Urinary bladder (tissue), 3 donors: ENCODE measurements at regions not wholly inside any gene's neighbourhood (a gene's known extent, or its start where the extent isn't known, plus 50 kb on each side); places are given as distances from the start of the nearest gene placed in this dataset.

Source experiments
- DNase-seq: peaks from one replicate; pipeline ENCODE4 v3.0.0-alpha.2; 2015; ENCODE audit errors: extremely low spot score
- H3K27ac ChIP-seq: one replicate; pipeline ENCODE4 v1.5.1; 2013; ENCODE audit warnings: low read depth, mild to moderate bottlenecking, moderate library complexity
- H3K36me3 ChIP-seq: one replicate; pipeline ENCODE4 v1.6.1; 2013; ENCODE audit warnings: mild to moderate bottlenecking, moderate library complexity; ENCODE audit not compliant: insufficient read depth
- H3K4me1 ChIP-seq: one replicate; pipeline ENCODE4 v1.6.1; 2013; ENCODE audit warnings: mild to moderate bottlenecking, moderate library complexity; ENCODE audit not compliant: insufficient read depth
- H3K4me3 ChIP-seq: one replicate; pipeline ENCODE4 v1.5.1; 2013; ENCODE audit warnings: low read depth, low read length
- WGBS: extraction: QIAGEN DNeasy Blood & Tissue Kit; methylation state at CpG from one replicate; pipeline ENCODE4 v1.1.7; 2013; 5-methylcytosine and 5-hydroxymethylcytosine counted together
- donor health status: healthy with polysubstance abuse.
- donor health status: healthy.

DNA sequence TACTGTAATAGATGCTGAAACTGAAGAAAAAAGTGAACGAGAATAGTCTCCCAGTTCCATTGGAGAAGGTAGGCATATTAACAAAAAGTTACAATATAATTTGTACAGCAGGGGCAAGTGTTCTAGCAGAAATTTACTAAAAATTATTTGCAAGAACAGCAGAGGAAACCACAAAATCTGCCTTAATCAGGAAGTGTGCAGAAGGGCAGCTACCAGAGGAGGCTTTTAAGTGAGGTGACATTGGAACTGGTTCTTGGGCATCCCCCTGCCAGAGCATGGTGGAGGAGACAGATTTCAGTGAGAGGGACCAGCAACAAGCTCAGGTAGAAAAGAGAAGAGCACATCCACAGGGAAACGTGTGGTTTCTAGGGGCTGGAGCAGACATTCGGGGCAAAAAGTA, 279.3 kb upstream of the CAMK1G start:
- no peak for DNase-seq
- Histone ChIP-seq H3K4me1 (no peaks in the 10 kb centered on the region), H3K36me3 (no peaks in the 10 kb centered on the region), H3K27ac (no peak overlapping the region), H3K4me3 (no peak overlapping the region)
- 87% methylated on average over 3 of the region's 3 CpGs for WGBS

DNA sequence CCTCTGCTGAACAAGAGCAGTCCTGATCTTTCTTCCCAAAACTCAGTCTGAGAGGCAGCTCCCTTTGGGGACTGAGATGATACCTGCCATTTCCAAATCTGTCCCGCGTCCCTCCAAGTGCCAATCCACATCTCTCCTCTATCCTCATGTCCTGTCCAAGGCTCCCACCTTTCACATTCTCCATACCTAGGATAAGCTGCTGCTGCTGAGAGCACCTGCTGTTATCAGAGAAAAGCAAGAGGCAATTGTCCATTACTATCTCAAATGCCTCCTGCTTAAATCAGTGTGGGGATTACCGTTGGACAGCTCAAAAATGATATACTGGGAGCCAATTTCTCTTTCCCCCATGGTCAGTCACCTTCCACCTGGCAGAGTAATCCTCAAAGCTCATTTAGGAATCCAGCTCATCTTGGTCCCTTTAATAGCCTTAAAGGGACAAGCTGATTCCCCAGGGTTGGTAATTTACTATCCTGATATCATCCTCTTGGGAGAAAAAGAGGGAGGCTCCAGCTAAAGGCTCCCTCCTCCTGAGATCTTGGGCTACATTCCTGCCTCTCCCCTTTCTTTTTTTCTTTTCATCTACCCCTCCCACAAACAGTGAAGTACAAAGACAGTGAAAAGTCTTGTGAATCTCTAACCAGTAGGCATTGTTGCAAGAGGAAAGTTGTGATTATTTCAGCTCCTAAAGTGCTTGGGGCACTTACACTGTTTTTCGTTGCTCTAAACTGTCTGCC, 278.1 kb upstream of the CAMK1G start:
- Histone ChIP-seq H3K4me1 (no peaks in the 10 kb centered on the region), H3K36me3 (no peaks in the 10 kb centered on the region), H3K4me3 (no peak overlapping the region), H3K27ac (no peak overlapping the region)
- no peak for DNase-seq
- 72% methylated on average over 4 of the region's 4 CpGs for WGBS

- Histone ChIP-seq H3K4me3 (no peak overlapping the region), H3K4me1 (no peaks in the 10 kb centered on the region), H3K36me3 (peaks cover 1% of the 10 kb centered on the region), H3K27ac (no peak overlapping the region)
- 78% methylated on average over 2 of the region's 2 CpGs for WGBS
- no peak for DNase-seq
These were observed 275.7 kb upstream of the CAMK1G start for GRCh38 chr1:209307846-209308245.

GRCh38 chr1:209309198-209309597, 274.3 kb upstream of the CAMK1G start:
- no peak overlapping the region for H3K4me3 ChIP-seq
- WGBS = 83% methylated on average over 2 of the region's 2 CpGs
- H3K36me3 ChIP-seq = peaks cover 1% of the 10 kb centered on the region
- DNase-seq = no peak
- no peak overlapping the region for H3K27ac ChIP-seq
- H3K4me1 ChIP-seq = no peaks in the 10 kb centered on the region

- H3K4me1 ChIP-seq = no peaks in the 10 kb centered on the region
- 87% methylated on average over 3 of the region's 3 CpGs for WGBS
These were observed 271.7 kb upstream of the CAMK1G start for GRCh38 chr1:209311770-209312169.

GRCh38 chr1:209316929-209317328, 266.6 kb upstream of the CAMK1G start:
- Histone ChIP-seq H3K4me1 (no peaks in the 10 kb centered on the region), H3K36me3 (no peaks in the 10 kb centered on the region)

More at GRCh38 chr1:209311770-209312169, 271.7 kb upstream of the CAMK1G start:
- Histone ChIP-seq H3K36me3 (peaks cover 1% of the 10 kb centered on the region), H3K27ac (no peak overlapping the region), H3K4me3 (no peak overlapping the region)
- no peak for DNase-seq

GRCh38 chr1:209318181-209319056, 265.1 kb upstream of the CAMK1G start:
- H3K36me3 ChIP-seq = no peaks in the 10 kb centered on the region
- H3K4me1 ChIP-seq = no peaks in the 10 kb centered on the region
- no peak overlapping the region for H3K27ac ChIP-seq
- no peak for DNase-seq
- no peak overlapping the region for H3K4me3 ChIP-seq
- 82% methylated on average over 7 of the region's 7 CpGs for WGBS

More at GRCh38 chr1:209316929-209317328, 266.6 kb upstream of the CAMK1G start:
- Histone ChIP-seq H3K27ac (no peak overlapping the region), H3K4me3 (no peak overlapping the region)
- no peak for DNase-seq

DNA sequence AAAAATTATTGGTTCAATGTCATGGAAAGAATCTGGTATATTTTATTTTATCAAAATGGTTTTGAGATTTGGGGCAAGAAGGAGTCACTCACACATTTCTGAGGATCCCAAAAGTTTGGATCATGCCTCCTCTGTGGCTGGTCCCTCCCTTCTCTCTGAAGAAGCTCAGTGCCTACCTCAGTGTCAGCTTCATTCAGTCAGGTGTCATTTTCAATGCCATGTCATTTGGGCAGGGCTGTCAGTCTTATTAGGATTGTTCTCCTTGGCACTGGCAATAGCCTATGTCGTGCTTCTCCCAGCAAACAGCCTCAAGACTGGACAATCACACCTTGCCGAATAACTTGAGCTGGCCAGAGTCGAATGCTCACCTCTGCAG, 264.5 kb upstream of the CAMK1G start:
- Histone ChIP-seq H3K36me3 (no peaks in the 10 kb centered on the region), H3K27ac (no peak overlapping the region)
- WGBS = 95% methylated on average over 3 of the region's 3 CpGs

GRCh38 chr1:209319549-209319948, 264.0 kb upstream of the CAMK1G start:
- H3K4me1 ChIP-seq = no peaks in the 10 kb centered on the region
- DNase-seq = no peak

More for the DNA sequence above, 264.5 kb upstream of the CAMK1G start:
- Histone ChIP-seq H3K4me3 (no peak overlapping the region), H3K4me1 (no peaks in the 10 kb centered on the region)
- DNase-seq = no peak

GRCh38 chr1:209323743-209324142, 259.8 kb upstream of the CAMK1G start:
- Histone ChIP-seq H3K27ac (no peak overlapping the region), H3K4me3 (no peak overlapping the region), H3K4me1 (no peaks in the 10 kb centered on the region), H3K36me3 (no peaks in the 10 kb centered on the region)
- 88% methylated on average over 1 of the region's 1 CpG for WGBS
- DNase-seq = no peak

More at GRCh38 chr1:209319549-209319948, 264.0 kb upstream of the CAMK1G start:
- H3K4me3 ChIP-seq = no peak overlapping the region
- H3K27ac ChIP-seq = no peak overlapping the region
- H3K36me3 ChIP-seq = no peaks in the 10 kb centered on the region
- WGBS = 89% methylated on average over 3 of the region's 3 CpGs

GRCh38 chr1:209324901-209325871, 258.3 kb upstream of the CAMK1G start:
- H3K27ac ChIP-seq = no peak overlapping the region
- no peak for DNase-seq
- 69% methylated on average over 5 of the region's 5 CpGs for WGBS
- no peaks in the 10 kb centered on the region for H3K36me3 ChIP-seq
- H3K4me3 ChIP-seq = no peak overlapping the region
- no peaks in the 10 kb centered on the region for H3K4me1 ChIP-seq

DNA sequence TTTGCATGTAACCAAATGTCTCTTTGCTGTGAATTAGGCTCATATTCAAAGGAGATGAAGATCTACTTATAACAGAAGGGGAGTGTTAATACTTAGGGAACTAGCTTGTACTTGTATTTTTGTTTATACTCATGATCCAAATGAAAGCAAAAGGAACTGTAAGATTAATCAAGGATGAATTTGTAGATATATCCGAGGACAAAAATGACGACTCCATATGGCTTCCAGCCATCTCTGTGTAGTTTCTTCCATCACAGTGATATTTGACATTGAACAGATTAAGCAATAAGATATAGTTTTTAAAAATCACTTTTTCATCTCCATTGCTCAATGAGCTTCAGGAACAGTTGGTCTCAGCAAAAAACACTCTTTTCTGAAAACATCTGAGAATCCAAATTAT, 257.4 kb upstream of the CAMK1G start:
- no peak for DNase-seq
- H3K4me3 ChIP-seq = no peak overlapping the region
- WGBS = 31% methylated on average over 2 of the region's 2 CpGs
- H3K4me1 ChIP-seq = no peaks in the 10 kb centered on the region
- H3K36me3 ChIP-seq = no peaks in the 10 kb centered on the region
- H3K27ac ChIP-seq = no peak overlapping the region

DNA sequence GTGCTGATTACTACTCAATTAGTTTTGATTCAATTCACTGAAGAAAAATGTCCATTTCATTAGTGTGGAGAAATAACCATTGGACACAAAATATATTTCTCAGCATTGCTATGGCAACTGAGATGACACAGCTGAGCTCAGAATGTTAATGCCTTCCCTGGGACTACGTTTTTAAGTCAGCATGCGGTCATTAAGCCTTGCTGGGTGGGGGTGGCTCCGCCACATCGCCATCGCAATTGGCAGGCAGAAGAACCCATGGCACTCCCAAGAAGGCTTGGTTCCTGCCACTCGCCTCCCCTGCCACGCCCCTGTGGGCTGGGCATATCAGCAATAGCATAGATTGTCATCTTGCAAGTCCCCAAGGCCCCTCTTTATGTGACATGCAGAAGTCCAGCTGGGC, 256.7 kb upstream of the CAMK1G start:
- Histone ChIP-seq H3K4me3 (no peak overlapping the region), H3K27ac (no peak overlapping the region), H3K4me1 (no peaks in the 10 kb centered on the region), H3K36me3 (no peaks in the 10 kb centered on the region)
- WGBS = 85% methylated on average over 7 of the region's 7 CpGs
- DNase-seq = no peak
